ENCODE measurements at regions not wholly inside any gene's neighbourhood (a gene's known extent, or its start where the extent isn't known, plus 50 kb on each side); places are given as distances from the start of the nearest gene placed in this dataset.

GRCh38 chr6:120913486-120913885, 420.8 kb downstream of the TBC1D32 start:
- no peak for TF ChIP-seq CTCF (IDR thresholded peaks at IDR 0.05)
- no peak for TF ChIP-seq POLR2A (IDR thresholded peaks at IDR 0.05)

Measured in Peyer's patch (tissue), 4 donors.